GM21737 (cell line): ENCODE measurements at regions not wholly inside any gene's neighbourhood (a gene's known extent, or its start where the extent isn't known, plus 50 kb on each side); places are given as distances from the start of the nearest gene placed in this dataset.

Experiments
- ATAC-seq: cut with Tn5 transposase; IDR thresholded peaks from one replicate; pipeline ENCODE4 v1.9.1; 2021; ENCODE audit warnings: mild to moderate bottlenecking, moderate library complexity; ENCODE audit not compliant: unreplicated experiment

DNA sequence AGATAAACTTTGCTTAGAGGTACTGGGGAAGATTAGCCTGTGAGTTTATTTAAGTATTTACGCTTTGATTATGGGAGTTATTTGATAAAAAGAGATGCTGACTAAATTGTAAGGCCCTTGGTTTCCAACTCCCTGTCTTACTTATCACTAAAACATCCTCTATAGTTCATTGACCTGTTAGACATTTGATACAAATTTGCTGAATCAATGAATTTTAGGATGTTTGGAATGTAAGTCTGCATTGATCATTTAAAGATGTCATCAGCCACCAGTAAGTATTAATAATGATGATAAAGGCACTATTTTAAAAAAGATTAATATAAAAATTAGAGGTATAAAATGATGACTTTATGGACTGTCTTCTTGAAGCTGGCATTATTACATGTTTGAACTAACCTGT is 340.6 kb downstream of the SPRY1 start:
- no peak for ATAC-seq

GRCh38 chr4:123739806-123740205 is 343.2 kb downstream of the SPRY1 start:
- no peak for ATAC-seq

- no peak for ATAC-seq
Observed at GRCh38 chr4:123740236-123740635, 343.6 kb downstream of the SPRY1 start.

DNA sequence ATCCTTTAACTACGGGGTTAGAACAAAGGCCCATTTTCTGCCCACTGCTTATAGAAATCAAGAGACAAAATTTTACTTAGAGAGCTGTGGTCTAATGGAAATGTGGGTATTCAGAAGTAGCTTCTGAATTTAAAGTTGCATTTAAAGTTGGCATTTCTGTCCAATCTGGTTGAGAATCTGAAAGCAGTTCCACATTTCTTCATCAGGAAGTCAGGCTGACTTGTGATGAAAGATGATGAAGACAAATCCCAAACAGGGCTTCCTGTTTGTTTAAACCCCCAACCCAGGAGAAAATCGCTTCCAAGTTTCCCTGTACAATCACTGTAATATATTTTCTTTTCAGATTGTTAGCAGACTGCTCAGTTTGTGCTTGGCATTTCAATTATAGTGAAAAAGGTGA is 345.3 kb downstream of the SPRY1 start:
- no peak for ATAC-seq

GRCh38 chr4:123743848-123744247 is 347.3 kb downstream of the SPRY1 start:
- ATAC-seq, result no peak

DNA sequence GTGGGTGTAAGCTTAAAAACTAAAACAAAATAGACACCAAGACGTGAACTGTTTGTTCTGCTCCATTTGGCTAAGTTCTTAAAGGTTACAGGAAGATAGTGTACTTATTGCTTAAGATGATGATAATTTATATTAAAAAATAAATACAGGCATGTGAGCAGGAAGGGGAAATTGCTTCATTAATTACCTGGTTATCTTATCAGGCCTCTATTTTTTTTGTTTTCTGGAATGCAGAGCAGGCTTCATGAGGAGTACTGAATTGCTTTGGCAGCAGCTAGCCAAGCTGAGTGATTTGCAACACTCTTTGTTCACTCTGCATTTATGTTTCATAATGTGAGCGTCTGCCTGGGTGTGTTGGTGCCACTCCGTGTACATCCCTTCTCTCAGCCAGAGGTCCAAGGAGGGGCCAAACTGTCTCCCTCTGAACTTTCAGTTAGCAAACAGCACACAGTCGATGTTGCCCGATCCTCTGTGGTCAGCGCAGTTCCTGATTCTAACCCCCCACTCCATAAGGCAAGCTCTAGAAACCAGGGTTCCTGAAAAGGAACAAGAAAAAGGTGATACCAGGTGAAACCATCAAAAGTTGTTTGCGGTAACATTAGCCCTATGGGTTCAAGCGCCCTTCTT is 348.2 kb downstream of the SPRY1 start:
- no peak for ATAC-seq

- ATAC-seq, result no peak
Observed at GRCh38 chr4:123747016-123747415, 350.4 kb downstream of the SPRY1 start.

DNA sequence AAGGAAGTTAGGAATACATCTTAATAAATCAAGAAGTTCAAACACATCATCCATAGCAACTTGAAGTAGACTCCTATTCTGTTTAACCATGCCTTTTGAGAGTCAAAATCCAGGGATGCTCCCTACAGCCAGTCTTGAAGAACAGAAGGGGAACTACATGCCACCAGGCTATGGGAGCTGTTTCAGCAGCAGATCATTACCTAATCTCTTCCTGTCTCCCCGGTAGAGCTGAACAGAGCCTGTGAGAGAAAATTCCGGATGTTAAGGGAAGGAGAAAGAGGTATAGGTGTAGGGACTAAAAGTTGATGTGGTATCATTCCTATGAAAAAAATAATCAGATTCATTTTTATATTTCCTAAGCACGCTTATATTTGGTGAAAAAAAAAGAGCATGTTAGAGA is 352.2 kb downstream of the SPRY1 start:
- ATAC-seq, result no peak

GRCh38 chr4:123749383-123749782 is 352.8 kb downstream of the SPRY1 start:
- ATAC-seq, result no peak

GRCh38 chr4:123750044-123750443 is 353.4 kb downstream of the SPRY1 start:
- ATAC-seq, result no peak

DNA sequence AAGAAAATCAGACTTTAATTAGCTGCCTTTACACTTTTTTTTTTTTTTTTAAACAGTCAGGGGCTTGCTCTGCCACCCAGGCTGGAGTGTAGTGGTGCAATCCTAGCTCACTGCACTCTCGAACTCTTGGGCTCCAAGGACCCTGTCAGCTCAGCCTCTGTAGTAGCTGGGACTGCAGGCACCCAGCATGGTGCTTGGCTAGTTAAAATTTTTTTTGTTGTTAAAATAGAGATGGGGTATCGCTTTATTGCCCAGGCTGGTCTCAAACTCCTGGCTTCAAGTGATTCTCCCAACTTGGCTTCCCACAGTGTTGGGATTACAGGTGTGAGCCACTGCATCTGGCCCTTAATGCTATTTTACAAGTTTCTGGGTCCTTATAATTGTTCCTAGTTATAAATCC is 359.1 kb downstream of the SPRY1 start:
- no peak for ATAC-seq

DNA sequence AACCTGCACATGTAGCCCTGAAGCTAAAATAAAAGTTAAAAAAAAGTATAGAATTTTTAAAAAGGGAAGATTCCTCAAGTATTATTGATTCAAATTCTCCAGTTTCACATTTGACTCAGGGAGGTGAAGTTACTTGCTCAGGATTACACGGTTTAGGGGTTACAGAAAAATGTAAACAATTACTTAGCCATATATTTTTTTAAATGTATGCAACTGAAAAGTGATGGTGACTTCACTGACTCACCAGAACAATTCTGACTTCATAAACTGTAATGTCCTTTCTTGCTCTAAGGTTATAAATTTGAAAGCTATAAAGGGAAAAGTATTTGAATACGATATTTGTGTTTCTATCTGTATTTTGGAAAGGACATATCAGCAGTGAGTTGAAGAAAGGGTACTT is 371.2 kb downstream of the SPRY1 start:
- ATAC-seq, result no peak

GRCh38 chr4:123770884-123771283 is 374.3 kb downstream of the SPRY1 start:
- no peak for ATAC-seq

DNA sequence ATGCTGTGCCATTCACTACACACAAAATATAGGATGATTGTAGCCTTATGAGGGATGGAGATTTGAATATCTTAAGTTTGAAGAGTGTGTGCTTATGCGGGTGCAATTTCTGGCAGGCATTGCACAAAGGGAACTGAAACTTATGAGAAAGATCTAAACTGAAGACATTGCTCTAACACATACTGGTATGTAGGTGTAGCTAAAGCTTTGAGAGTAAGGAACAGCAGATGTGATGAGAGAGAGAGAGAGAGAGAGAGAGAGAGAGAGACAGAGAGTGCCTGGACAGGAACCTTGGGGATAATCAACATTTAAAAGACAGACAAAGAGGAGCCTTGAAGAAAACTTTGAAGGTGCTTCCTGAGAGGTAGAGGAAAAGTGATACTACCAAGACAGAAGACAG is 379.7 kb downstream of the SPRY1 start:
- peak; percentile 98 for ATAC-seq

- no peak for ATAC-seq
Observed at GRCh38 chr4:123777373-123777772, 380.8 kb downstream of the SPRY1 start.

GRCh38 chr4:123783151-123783790 is 386.7 kb downstream of the SPRY1 start:
- ATAC-seq, result no peak

DNA sequence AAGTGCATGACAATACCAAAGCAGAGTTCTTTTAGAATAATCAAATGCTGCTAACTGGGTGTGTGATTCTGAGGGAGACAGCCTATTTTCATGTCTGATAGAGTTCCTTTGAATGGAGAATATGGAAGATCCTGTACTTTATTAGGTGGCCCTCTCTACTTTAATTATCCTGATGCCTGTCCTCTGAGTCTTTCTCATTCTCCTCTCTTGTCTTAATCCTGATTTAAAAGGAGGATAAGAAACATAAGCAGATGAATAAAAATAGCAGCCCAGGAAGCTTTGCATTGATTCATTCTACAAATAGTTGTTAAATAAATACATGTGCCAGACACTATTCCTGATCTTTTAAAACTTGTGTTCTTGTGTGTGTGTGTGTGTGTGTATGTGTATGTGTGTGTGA is 387.3 kb downstream of the SPRY1 start:
- no peak for ATAC-seq

DNA sequence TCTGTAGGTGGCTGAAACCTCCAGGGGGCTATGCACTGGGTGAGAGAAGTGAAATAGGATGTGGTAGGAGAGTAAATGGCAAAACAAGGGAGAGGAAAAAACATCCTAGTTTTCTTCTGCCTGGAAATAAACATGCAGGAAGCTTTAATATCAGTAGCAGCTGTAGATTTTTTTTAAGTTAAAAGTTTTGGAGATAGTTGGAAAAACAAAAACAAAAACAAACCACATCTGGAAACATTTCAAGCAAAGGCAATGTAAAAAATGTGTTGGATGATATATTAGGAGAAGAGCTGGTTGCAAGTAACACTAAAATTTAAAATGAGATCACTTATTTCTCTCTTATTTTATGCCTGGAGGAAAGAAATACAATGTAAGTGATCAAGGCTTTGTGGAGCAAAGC is 388.0 kb downstream of the SPRY1 start:
- ATAC-seq, result no peak

- ATAC-seq, result no peak
Observed at GRCh38 chr4:123785538-123785937, 388.9 kb downstream of the SPRY1 start.

GRCh38 chr4:123786163-123786915 is 389.7 kb downstream of the SPRY1 start:
- ATAC-seq, result no peak

- ATAC-seq, result no peak
Observed at GRCh38 chr4:123786920-123787319, 390.3 kb downstream of the SPRY1 start.

DNA sequence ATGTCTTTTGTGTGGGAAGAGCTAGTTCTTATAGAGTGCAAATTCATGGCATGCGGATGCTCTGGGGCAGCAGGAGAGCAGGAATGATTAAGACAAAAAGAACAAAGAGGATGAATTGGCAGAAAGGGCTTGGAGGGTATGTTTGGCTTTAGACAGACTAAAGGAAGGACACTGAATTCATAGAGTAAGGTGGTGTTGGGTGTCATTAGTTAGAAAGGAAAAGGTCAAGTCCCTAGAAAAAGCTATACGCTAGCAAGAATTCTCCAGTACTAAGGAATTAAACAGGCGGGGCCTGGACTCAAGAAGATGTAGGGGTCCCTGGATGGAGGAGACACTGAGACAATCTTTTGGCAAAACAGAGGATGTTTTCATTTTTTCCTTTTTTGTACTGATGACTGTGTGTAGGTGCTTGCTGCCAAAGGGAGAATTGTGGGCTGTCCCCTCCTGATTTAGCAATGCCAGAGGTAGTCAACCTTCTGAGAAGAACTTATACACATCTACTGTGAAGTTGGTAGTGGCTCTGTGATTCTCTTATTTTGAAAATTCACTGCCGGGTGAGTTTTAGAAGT is 391.0 kb downstream of the SPRY1 start:
- ATAC-seq, result no peak
